Right cardiac atrium (tissue), 5 donors: ENCODE measurements at regions not wholly inside any gene's neighbourhood (a gene's known extent, or its start where the extent isn't known, plus 50 kb on each side); places are given as distances from the start of the nearest gene placed in this dataset.
A peak's percentile ranks its signal among the peaks of the same experiment; 100 is the strongest.

ENCODE experiments used
- ATAC-seq, 2 donors: fragments of 200-7000 bp; cut with Tn5 transposase; one replicate each; pipeline versions ENCODE4 v1.8.0 to v1.9.1; 2020; ENCODE audit warnings: moderate library complexity in 2 of 2, mild to moderate bottlenecking in 1 of 2
- DNase-seq, 3 donors: peaks; one replicate each; pipeline ENCODE4 v3.0.0-alpha.2; 2020
- H3K27ac ChIP-seq: one replicate; pipeline ENCODE4 v1.5.1; 2013; ENCODE audit warnings: mild to moderate bottlenecking, low read length, control low read depth, moderate library complexity
- H3K27me3 ChIP-seq: one replicate; pipeline ENCODE4 v1.6.1; 2013; ENCODE audit not compliant: control insufficient read depth, insufficient read depth
- H3K4me1 ChIP-seq: one replicate; pipeline ENCODE4 v1.6.1; 2013; ENCODE audit warnings: low read length; ENCODE audit not compliant: control insufficient read depth, insufficient read depth
- H3K4me3 ChIP-seq: one replicate; pipeline ENCODE4 v1.5.1; 2013; ENCODE audit warnings: low read length, control low read depth
- H3K9me3 ChIP-seq: one replicate; pipeline ENCODE4 v1.6.1; 2013; ENCODE audit warnings: low read length; ENCODE audit not compliant: control insufficient read depth
- WGBS: extraction: QIAGEN DNeasy Blood & Tissue Kit; methylation state at CpG from one replicate; pipeline ENCODE4 v1.1.7; 2013; 5-methylcytosine and 5-hydroxymethylcytosine counted together
- intact Hi-C, 4 donors: fragments of 100-400 bp; cut with DNase I; formaldehyde crosslinking; loops; one replicate each; pipeline versions ENCODE4 v1.11.0 to v1.14.0; 2022 to 2023
- donor health status: healthy with polysubstance abuse.
- donor health status: DM: no; HTN: yes; CAD: no.
- donor health status: DM: no; HTN: no; CAD: no.
- donor health status: DM: no; HTN: yes; CAD: no; lungs with severe emphysema.
- donor health status: DM: yes; HTN: yes; CAD: no.

- H3K27me3 ChIP-seq, result no peaks in the 10 kb centered on the region
- no peak overlapping the region for H3K27ac ChIP-seq
- intact Hi-C loops, result no loop called here
- peak; percentile 71 to 74 for ATAC-seq
- no peaks in the 10 kb centered on the region for H3K9me3 ChIP-seq
- 29% methylated on average over 2 of the region's 2 CpGs for WGBS
- H3K4me1 ChIP-seq, result no peaks in the 10 kb centered on the region
- no peak overlapping the region for H3K4me3 ChIP-seq
- no peak for DNase-seq
Observed at GRCh38 chr4:17376205-17376604, 135.7 kb downstream of the QDPR start.

- WGBS, result 87% methylated on average over 2 of the region's 2 CpGs
- intact Hi-C loops, result no loop called here
Observed at GRCh38 chr4:17373666-17374065, 138.2 kb downstream of the QDPR start.

GRCh38 chr4:17370818-17371217 is 141.1 kb downstream of the QDPR start:
- WGBS, result 70% methylated on average over 2 of the region's 2 CpGs
- H3K4me3 ChIP-seq, result no peak overlapping the region

More at GRCh38 chr4:17373666-17374065, 138.2 kb downstream of the QDPR start:
- DNase-seq, result no peak
- ATAC-seq, result no peak
- Histone ChIP-seq H3K4me1 (no peaks in the 10 kb centered on the region), H3K4me3 (no peak overlapping the region), H3K9me3 (no peaks in the 10 kb centered on the region), H3K27ac (no peak overlapping the region), H3K27me3 (no peaks in the 10 kb centered on the region)

GRCh38 chr4:17368408-17368807 is 143.5 kb downstream of the QDPR start:
- intact Hi-C loops, result no loop called here
- no peaks in the 10 kb centered on the region for H3K9me3 ChIP-seq
- no peak overlapping the region for H3K4me3 ChIP-seq
- no peak for DNase-seq
- ATAC-seq, result no peak
- H3K27ac ChIP-seq, result no peak overlapping the region
- no peaks in the 10 kb centered on the region for H3K4me1 ChIP-seq
- no peaks in the 10 kb centered on the region for H3K27me3 ChIP-seq

More at GRCh38 chr4:17370818-17371217, 141.1 kb downstream of the QDPR start:
- intact Hi-C loops, result no loop called here
- no peak overlapping the region for H3K27ac ChIP-seq
- H3K27me3 ChIP-seq, result no peaks in the 10 kb centered on the region
- DNase-seq, result no peak
- H3K9me3 ChIP-seq, result no peaks in the 10 kb centered on the region
- no peaks in the 10 kb centered on the region for H3K4me1 ChIP-seq
- ATAC-seq, result no peak

- H3K9me3 ChIP-seq, result no peaks in the 10 kb centered on the region
- ATAC-seq (no peak), DNase-seq (no peak)
- 89% methylated on average over 1 of the region's 1 CpG for WGBS
- no peaks in the 10 kb centered on the region for H3K27me3 ChIP-seq
- H3K27ac ChIP-seq, result no peak overlapping the region
- intact Hi-C loops, result no loop called here
- no peaks in the 10 kb centered on the region for H3K4me1 ChIP-seq
- no peak overlapping the region for H3K4me3 ChIP-seq
Observed at GRCh38 chr4:17367201-17367600, 144.7 kb downstream of the QDPR start.

GRCh38 chr4:17366496-17366895 is 145.4 kb downstream of the QDPR start:
- Histone ChIP-seq H3K4me1 (no peaks in the 10 kb centered on the region), H3K27ac (no peak overlapping the region), H3K9me3 (no peaks in the 10 kb centered on the region), H3K27me3 (no peaks in the 10 kb centered on the region), H3K4me3 (no peak overlapping the region)
- WGBS, result 57% methylated on average over 1 of the region's 1 CpG
- intact Hi-C loops, result no loop called here
- DNase-seq, result peak; percentile 28 to 74 (median 63)
- peak; percentile 46 to 86 for ATAC-seq

GRCh38 chr4:17362430-17362829 is 149.5 kb downstream of the QDPR start:
- Histone ChIP-seq H3K9me3 (no peaks in the 10 kb centered on the region), H3K27me3 (no peaks in the 10 kb centered on the region), H3K27ac (no peak overlapping the region), H3K4me1 (no peaks in the 10 kb centered on the region), H3K4me3 (no peak overlapping the region)
- DNase-seq (no peak), ATAC-seq (no peak)
- intact Hi-C loops, result no loop called here
- 89% methylated on average over 1 of the region's 1 CpG for WGBS

GRCh38 chr4:17358241-17358640 is 153.6 kb downstream of the QDPR start:
- WGBS, result 94% methylated on average over 4 of the region's 4 CpGs
- no peak for ATAC-seq
- H3K27me3 ChIP-seq, result no peaks in the 10 kb centered on the region
- no peaks in the 10 kb centered on the region for H3K9me3 ChIP-seq
- H3K27ac ChIP-seq, result no peak overlapping the region
- no peak overlapping the region for H3K4me3 ChIP-seq
- intact Hi-C loops, result no loop called here
- no peaks in the 10 kb centered on the region for H3K4me1 ChIP-seq
- DNase-seq, result no peak

GRCh38 chr4:17356926-17357325 is 155.0 kb downstream of the QDPR start:
- no peak for DNase-seq
- WGBS, result 41% methylated on average over 3 of the region's 3 CpGs
- Histone ChIP-seq H3K27me3 (no peaks in the 10 kb centered on the region), H3K4me3 (no peak overlapping the region), H3K4me1 (no peaks in the 10 kb centered on the region), H3K9me3 (no peaks in the 10 kb centered on the region), H3K27ac (no peak overlapping the region)
- intact Hi-C loops, result no loop called here
- no peak for ATAC-seq

GRCh38 chr4:17352357-17352756 is 159.5 kb downstream of the QDPR start:
- H3K4me1 ChIP-seq, result no peaks in the 10 kb centered on the region
- WGBS, result 76% methylated on average over 5 of the region's 5 CpGs
- intact Hi-C loops, result no loop called here
- ATAC-seq (no peak), DNase-seq (no peak)
- H3K27me3 ChIP-seq, result no peaks in the 10 kb centered on the region
- no peak overlapping the region for H3K4me3 ChIP-seq
- no peaks in the 10 kb centered on the region for H3K9me3 ChIP-seq
- no peak overlapping the region for H3K27ac ChIP-seq

- no peaks in the 10 kb centered on the region for H3K4me1 ChIP-seq
- H3K27ac ChIP-seq, result no peak overlapping the region
- no peak for DNase-seq
- H3K27me3 ChIP-seq, result no peaks in the 10 kb centered on the region
- 43% methylated on average over 2 of the region's 2 CpGs for WGBS
- peak; percentile 45 to 66 for ATAC-seq
- no peak overlapping the region for H3K4me3 ChIP-seq
- intact Hi-C loops, result loop anchor here in 3 of 4 donors (5.0 to 10.0 kb wide), 3 partner anchors 97 to 117 kb away; no protein-coding TSS in a partner anchor
- no peaks in the 10 kb centered on the region for H3K9me3 ChIP-seq
Observed at GRCh38 chr4:17347445-17347844, 164.4 kb downstream of the QDPR start.

- Histone ChIP-seq H3K4me3 (no peak overlapping the region), H3K27ac (no peak overlapping the region), H3K9me3 (no peaks in the 10 kb centered on the region), H3K27me3 (no peaks in the 10 kb centered on the region), H3K4me1 (no peaks in the 10 kb centered on the region)
- WGBS, result 83% methylated on average over 2 of the region's 2 CpGs
- DNase-seq, result no peak
- intact Hi-C loops, result no loop called here
- ATAC-seq, result no peak
Observed at GRCh38 chr4:17339376-17339775, 172.5 kb downstream of the QDPR start.
